Spleen (tissue), 11 donors: ENCODE measurements at regions not wholly inside any gene's neighbourhood (a gene's known extent, or its start where the extent isn't known, plus 50 kb on each side); places are given as distances from the start of the nearest gene placed in this dataset.

Experiments
- DNase-seq: peaks from one replicate; pipeline ENCODE4 v3.0.0-alpha.2; 2020
- H3K27ac ChIP-seq, 8 donors: fragments of 200-600 bp; sonication (generic) in 7 of 8; 1 replicate in 4 of 8; 2 replicates in 4 of 8; pipeline versions ENCODE4 v1.5.0 to v1.8.0; 2016 to 2021; ENCODE audit warnings: inconsistent platforms in 4 of 8, mild to moderate bottlenecking in 4 of 8, moderate library complexity in 1 of 8
- H3K27me3 ChIP-seq, 7 donors: fragments of 200-600 bp; sonication (generic) in 6 of 7; replicated peaks in 1 of 7; 1 replicate in 4 of 7; 2 replicates in 3 of 7; pipeline versions ENCODE4 v1.5.0 to v1.8.0; 2016 to 2021; ENCODE audit warnings: inconsistent platforms in 3 of 7, mild to moderate bottlenecking in 1 of 7
- H3K36me3 ChIP-seq, 6 donors: fragments of 200-600 bp; sonication (generic) in 5 of 6; 1 replicate in 4 of 6; 2 replicates in 2 of 6; pipeline versions ENCODE4 v1.5.0 to v1.8.0; 2016 to 2021; ENCODE audit warnings: inconsistent platforms in 2 of 6
- H3K4me1 ChIP-seq, 6 donors: fragments of 200-600 bp; sonication (generic) in 5 of 6; 1 replicate in 3 of 6; 2 replicates in 3 of 6; pipeline versions ENCODE4 v1.5.0 to v1.8.0; 2016 to 2021; ENCODE audit warnings: inconsistent platforms in 3 of 6
- H3K4me3 ChIP-seq, 8 donors: fragments of 200-600 bp; sonication (generic) in 7 of 8; 1 replicate in 4 of 8; 2 replicates in 4 of 8; pipeline versions ENCODE4 v1.5.0 to v1.8.0; 2016 to 2021; ENCODE audit warnings: inconsistent platforms in 4 of 8, mild to moderate bottlenecking in 4 of 8, moderate library complexity in 2 of 8
- H3K9me3 ChIP-seq, 8 donors: fragments of 200-600 bp; sonication (generic) in 7 of 8; 1 replicate in 4 of 8; 2 replicates in 4 of 8; pipeline versions ENCODE4 v1.5.0 to v1.8.0; 2016 to 2021; ENCODE audit warnings: inconsistent platforms in 4 of 8
- POLR2A ChIP-seq, 3 donors: fragments of 450-650 bp; IDR thresholded peaks; one replicate each; pipeline ENCODE4 v1.5.1; 2017; ENCODE audit warnings: antibody characterized with exemption in 3 of 3, mild to moderate bottlenecking in 1 of 3
- POLR2AphosphoS5 ChIP-seq, 3 donors: sonication (generic); formaldehyde crosslinking; IDR thresholded peaks; one replicate each; pipeline ENCODE4 v1.5.1; 2017; ENCODE audit warnings: antibody characterized with exemption in 3 of 3
- WGBS, 5 donors: extraction: QIAGEN DNeasy Blood & Tissue Kit in 3 of 5; methylation state at CpG; one replicate each; pipeline versions ENCODE4 v1.1.5 to v1.1.7; 2013 to 2018; 5-methylcytosine and 5-hydroxymethylcytosine counted together
- intact Hi-C: fragments of 100-400 bp; cut with DNase I; formaldehyde crosslinking; loops from one replicate; pipeline ENCODE4 v1.15.0; 2023; ENCODE audit warnings: low total_unique reads
- TF ChIP-seq, protein P1 (sequence below), 11 experiments: fragments of 200-600 bp in 7 of 11; fragments of 450-650 bp in 4 of 11; sonication (generic) in 4 of 11; IDR thresholded peaks in 8 of 11; conservative IDR thresholded peaks in 3 of 11; 1 replicate in 7 of 11; 2 replicates in 4 of 11; pipeline versions ENCODE4 v1.4.0 to v1.8.0; 2016 to 2021; ENCODE audit warnings: antibody characterized with exemption in 11 of 11, inconsistent platforms in 4 of 11, mild to moderate bottlenecking in 1 of 11
- donor health status: healthy with polysubstance abuse.
- donor health status: DM: no; HTN: no; CAD: no; lungs with moderate emphysema.
- donor health status: DM: no; HTN: no; CAD: no.
- donor health status: Bipolar disorder and iron deficiency.
- donor health status: healthy.
- donor health status: DM: no; HTN: no; CAD: no.
- donor health status: DM: yes; HTN: yes; CAD: no.

DNA sequence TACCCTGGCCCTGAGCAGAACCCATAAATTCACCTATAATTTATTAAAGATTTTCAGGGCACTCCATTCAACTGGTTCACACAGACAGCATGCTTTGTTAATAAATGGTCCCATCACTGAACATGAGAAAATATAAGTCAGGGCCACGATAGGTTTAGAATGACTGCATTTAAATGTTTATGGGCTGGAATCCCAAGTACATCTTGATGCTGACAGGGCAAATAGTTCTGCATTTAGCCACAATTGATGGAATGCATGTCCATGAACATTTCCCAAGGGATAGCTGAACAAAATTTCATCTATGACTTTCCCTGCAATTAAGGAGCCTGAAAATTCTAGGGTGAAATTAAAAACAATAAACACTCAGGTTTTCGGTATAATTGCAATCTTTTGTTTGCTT, 124.5 kb downstream of the CAAP1 start:
- DNase-seq, result no peak
- TF ChIP-seq POLR2A (IDR thresholded peaks at IDR 0.05) (no peak), POLR2AphosphoS5 (IDR thresholded peaks at IDR 0.05) (no peak)
- TF ChIP-seq, protein P1, sequence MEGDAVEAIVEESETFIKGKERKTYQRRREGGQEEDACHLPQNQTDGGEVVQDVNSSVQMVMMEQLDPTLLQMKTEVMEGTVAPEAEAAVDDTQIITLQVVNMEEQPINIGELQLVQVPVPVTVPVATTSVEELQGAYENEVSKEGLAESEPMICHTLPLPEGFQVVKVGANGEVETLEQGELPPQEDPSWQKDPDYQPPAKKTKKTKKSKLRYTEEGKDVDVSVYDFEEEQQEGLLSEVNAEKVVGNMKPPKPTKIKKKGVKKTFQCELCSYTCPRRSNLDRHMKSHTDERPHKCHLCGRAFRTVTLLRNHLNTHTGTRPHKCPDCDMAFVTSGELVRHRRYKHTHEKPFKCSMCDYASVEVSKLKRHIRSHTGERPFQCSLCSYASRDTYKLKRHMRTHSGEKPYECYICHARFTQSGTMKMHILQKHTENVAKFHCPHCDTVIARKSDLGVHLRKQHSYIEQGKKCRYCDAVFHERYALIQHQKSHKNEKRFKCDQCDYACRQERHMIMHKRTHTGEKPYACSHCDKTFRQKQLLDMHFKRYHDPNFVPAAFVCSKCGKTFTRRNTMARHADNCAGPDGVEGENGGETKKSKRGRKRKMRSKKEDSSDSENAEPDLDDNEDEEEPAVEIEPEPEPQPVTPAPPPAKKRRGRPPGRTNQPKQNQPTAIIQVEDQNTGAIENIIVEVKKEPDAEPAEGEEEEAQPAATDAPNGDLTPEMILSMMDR (IDR thresholded peaks at IDR 0.05 in 8 of 11, conservative IDR thresholded peaks at IDR 0.05 in 3 of 11), result no peak
- 76 to 87% (median 85%) methylated on average over 2 of the region's 2 CpGs for WGBS, 5 donors
- no peaks in the 10 kb centered on the region for H3K27me3 ChIP-seq
- H3K27ac ChIP-seq, result no peak overlapping the region
- intact Hi-C loops, result no loop called here
- H3K4me1 ChIP-seq, result no peaks in the 10 kb centered on the region
- no peaks in the 10 kb centered on the region for H3K9me3 ChIP-seq
- no peak overlapping the region for H3K4me3 ChIP-seq
- H3K36me3 ChIP-seq, result no peaks in the 10 kb centered on the region

DNA sequence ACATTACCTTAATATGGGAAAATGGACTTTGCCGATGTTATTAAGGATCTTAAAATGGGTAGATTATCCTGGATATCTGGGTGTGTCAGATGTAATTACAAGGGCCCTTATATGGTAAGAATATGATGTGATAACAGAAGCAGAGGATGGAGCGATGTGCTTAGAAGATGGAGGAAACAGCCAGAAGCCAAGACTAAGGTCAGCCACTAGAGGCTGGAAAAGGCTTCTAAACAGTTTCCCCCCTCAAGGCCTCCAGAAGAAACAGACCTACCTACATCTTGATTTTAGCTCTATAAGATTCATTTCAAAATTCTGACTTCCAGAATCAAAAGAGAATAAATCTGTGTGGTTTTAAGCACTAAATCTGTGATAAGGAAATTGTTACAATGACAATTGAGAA, 131.9 kb downstream of the CAAP1 start:
- intact Hi-C loops, result no loop called here
- DNase-seq, result no peak
- TF ChIP-seq, protein P1 (IDR thresholded peaks at IDR 0.05 in 8 of 11, conservative IDR thresholded peaks at IDR 0.05 in 3 of 11), result no peak
- TF ChIP-seq POLR2AphosphoS5 (IDR thresholded peaks at IDR 0.05) (no peak), POLR2A (IDR thresholded peaks at IDR 0.05) (no peak)

DNA sequence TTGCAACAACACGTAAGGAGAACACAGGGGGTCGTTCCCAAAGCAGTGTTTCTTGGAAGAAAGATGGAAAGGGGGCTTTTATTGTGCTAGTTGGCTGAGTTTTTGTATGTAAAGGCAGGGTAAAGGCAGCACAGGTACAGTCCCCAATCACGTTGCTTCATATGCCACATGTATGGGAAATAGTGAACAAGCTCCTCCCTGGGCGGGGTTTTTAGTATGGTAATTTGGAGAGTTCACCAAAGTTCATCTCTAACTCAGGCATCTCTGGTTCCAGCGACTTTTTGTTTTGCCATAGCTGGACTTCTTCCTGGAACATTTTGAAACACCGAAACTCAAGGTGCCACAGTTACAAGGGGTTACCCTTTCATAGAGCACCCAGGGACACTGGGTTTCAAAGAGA, 133.9 kb downstream of the CAAP1 start:
- Histone ChIP-seq H3K36me3 (no peaks in the 10 kb centered on the region), H3K4me1 (no peaks in the 10 kb centered on the region), H3K27me3 (no peaks in the 10 kb centered on the region), H3K27ac (no peak overlapping the region), H3K9me3 (no peaks in the 10 kb centered on the region), H3K4me3 (no peak overlapping the region)
- intact Hi-C loops, result no loop called here
- 59 to 87% (median 65%) methylated on average over 6 of the region's 6 CpGs for WGBS, 5 donors
- no peak for DNase-seq
- TF ChIP-seq POLR2AphosphoS5 (IDR thresholded peaks at IDR 0.05) (no peak), POLR2A (IDR thresholded peaks at IDR 0.05) (no peak)
- TF ChIP-seq, protein P1 (IDR thresholded peaks at IDR 0.05 in 8 of 11, conservative IDR thresholded peaks at IDR 0.05 in 3 of 11), result no peak

More for the DNA sequence above, 131.9 kb downstream of the CAAP1 start:
- Histone ChIP-seq H3K36me3 (no peaks in the 10 kb centered on the region), H3K9me3 (no peaks in the 10 kb centered on the region), H3K27me3 (no peaks in the 10 kb centered on the region), H3K27ac (no peak overlapping the region), H3K4me1 (no peaks in the 10 kb centered on the region), H3K4me3 (no peak overlapping the region)
- WGBS, 5 donors, result 92 to 97% (median 94%) methylated on average over 2 of the region's 2 CpGs

DNA sequence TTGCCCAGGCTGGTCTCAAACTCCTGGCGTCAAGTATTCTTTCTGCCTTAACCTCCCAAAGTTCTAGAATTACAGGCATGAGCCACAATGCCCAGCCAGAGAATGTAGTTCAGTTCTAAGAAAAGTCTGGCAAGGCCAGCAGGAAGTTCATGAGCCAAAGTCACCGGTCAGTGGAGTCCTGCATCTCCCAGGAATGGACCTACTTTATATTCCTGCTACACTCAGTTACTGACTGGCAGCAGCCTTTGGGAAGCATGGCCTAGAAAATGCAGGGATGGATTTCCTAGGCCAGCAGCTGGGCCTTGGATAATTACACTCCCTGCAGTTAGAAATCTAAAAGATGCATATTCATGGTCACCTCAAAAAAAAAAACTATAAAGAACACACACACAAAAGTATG, 135.7 kb downstream of the CAAP1 start:
- Histone ChIP-seq H3K4me3 (no peak overlapping the region), H3K36me3 (no peaks in the 10 kb centered on the region), H3K4me1 (no peaks in the 10 kb centered on the region), H3K27me3 (no peaks in the 10 kb centered on the region), H3K9me3 (no peaks in the 10 kb centered on the region), H3K27ac (no peak overlapping the region)
- intact Hi-C loops, result no loop called here
- no peak for DNase-seq
- TF ChIP-seq POLR2A (IDR thresholded peaks at IDR 0.05) (no peak), POLR2AphosphoS5 (IDR thresholded peaks at IDR 0.05) (no peak)
- TF ChIP-seq, protein P1 (IDR thresholded peaks at IDR 0.05 in 8 of 11, conservative IDR thresholded peaks at IDR 0.05 in 3 of 11), result no peak
- WGBS, 5 donors, result 80 to 94% (median 82%) methylated on average over 2 of the region's 2 CpGs
